ENCODE measurements at regions not wholly inside any gene's neighbourhood (a gene's known extent, or its start where the extent isn't known, plus 50 kb on each side); places are given as distances from the start of the nearest gene placed in this dataset.

DNA sequence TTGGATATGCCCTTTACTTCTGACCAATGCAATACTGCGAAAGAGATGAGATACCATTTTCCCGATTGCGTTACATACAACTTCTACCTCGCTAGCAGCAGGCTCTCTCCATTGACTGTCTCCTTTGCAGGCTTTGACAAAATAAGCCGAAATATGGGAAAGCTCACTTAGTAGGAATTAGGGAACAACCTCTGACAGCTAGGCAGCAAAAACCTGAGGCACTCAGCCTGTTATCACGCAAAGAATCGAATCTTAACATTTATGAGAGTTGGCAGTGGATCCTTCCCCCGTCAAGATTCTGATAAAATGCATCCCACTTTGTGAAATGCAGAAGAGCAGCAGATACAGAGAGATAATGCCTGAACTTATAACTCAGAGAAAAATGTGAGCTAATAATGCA, 1379.5 kb upstream of the PCDH9 start (continued):
- TF ChIP-seq, protein P1, sequence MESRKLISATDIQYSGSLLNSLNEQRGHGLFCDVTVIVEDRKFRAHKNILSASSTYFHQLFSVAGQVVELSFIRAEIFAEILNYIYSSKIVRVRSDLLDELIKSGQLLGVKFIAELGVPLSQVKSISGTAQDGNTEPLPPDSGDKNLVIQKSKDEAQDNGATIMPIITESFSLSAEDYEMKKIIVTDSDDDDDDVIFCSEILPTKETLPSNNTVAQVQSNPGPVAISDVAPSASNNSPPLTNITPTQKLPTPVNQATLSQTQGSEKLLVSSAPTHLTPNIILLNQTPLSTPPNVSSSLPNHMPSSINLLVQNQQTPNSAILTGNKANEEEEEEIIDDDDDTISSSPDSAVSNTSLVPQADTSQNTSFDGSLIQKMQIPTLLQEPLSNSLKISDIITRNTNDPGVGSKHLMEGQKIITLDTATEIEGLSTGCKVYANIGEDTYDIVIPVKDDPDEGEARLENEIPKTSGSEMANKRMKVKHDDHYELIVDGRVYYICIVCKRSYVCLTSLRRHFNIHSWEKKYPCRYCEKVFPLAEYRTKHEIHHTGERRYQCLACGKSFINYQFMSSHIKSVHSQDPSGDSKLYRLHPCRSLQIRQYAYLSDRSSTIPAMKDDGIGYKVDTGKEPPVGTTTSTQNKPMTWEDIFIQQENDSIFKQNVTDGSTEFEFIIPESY (CRISPR knock-in tag; IDR thresholded peaks at IDR 0.05), result no peak
- TF ChIP-seq ZNF696 (CRISPR knock-in tag; conservative IDR thresholded peaks at IDR 0.05), result no peak
- TF ChIP-seq DMBX1 (CRISPR knock-in tag; IDR thresholded peaks at IDR 0.05; ENCODE audit: borderline replicate concordance), result no peak
- no peak for TF ChIP-seq HLTF (IDR thresholded peaks at IDR 0.05)
- TF ChIP-seq ZNF584 (CRISPR knock-in tag; IDR thresholded peaks at IDR 0.05; ENCODE audit: low read depth), result no peak

DNA sequence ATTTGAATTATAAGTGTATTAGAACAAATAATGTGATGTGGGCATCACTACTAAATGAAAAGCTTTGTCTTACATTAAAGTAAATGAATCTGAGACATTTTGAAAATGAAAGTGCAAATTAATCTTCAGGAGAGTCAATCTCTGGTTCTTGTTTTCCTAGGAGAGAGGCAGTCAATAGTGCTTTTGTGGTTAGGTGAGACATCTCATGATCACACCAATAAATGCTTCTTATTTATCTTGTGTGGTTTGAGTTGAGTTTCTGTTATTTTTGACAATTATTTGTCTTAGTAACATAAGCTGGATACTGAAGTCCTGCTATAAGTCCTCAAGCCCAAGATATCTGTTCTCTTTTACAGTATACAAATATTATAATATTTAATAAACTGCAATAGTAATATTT, 1378.0 kb upstream of the PCDH9 start:
- Histone ChIP-seq H3K36me3 (ENCODE audit: control insufficient read depth, insufficient read depth, low read length) (no peaks in the 10 kb centered on the region), H4K20me1 (replicated peaks; ENCODE audit: control insufficient read depth, insufficient read depth, low read length) (no peaks in the 10 kb centered on the region), H3K4me1 (replicated peaks in 1 of 2; ENCODE audit: control insufficient read depth in 2 of 2, insufficient read depth in 2 of 2, low read length in 2 of 2) (no peaks in the 10 kb centered on the region), H3K9me1 (ENCODE audit: control insufficient read depth, insufficient read depth, low read length) (no peaks in the 10 kb centered on the region), H3K79me2 (ENCODE audit: control insufficient read depth, insufficient read depth, low read length) (no peaks in the 10 kb centered on the region), H3K9me3 (replicated peaks; ENCODE audit: control insufficient read depth, insufficient read depth, low read depth, low read length) (no peaks in the 10 kb centered on the region; the same call in 1 of the 2 replicates), H3K4me3 (no peak overlapping the region), H3K9ac (ENCODE audit: insufficient read depth in 1 of 2, low read depth in 2 of 2, low read length in 2 of 2) (no peak overlapping the region), H3K27ac (ENCODE audit: extremely low read depth, low read depth, low read length) (no peak overlapping the region), H2AFZ (ENCODE audit: low read depth, low read length) (no peak overlapping the region), H3K27me3 (ENCODE audit: control insufficient read depth in 2 of 2, insufficient read depth in 2 of 2, low read length in 2 of 2) (no peaks in the 10 kb centered on the region), H3K4me2 (ENCODE audit: insufficient read depth, low read length) (no peak overlapping the region)
- intact Hi-C loops (cut with micrococcal nuclease) (no loop called here), in situ Hi-C loops (cut with MboI) (no loop called here)
- FAIRE-seq, result no peak
- ATAC-seq, result no peak
- no peak for DNase-seq (ENCODE audit: extremely low read depth in 1 of 4, low spot score in 3 of 4)
- BruUV-seq (replicated peaks), result no TSS peak
- TF ChIP-seq, protein P2, sequence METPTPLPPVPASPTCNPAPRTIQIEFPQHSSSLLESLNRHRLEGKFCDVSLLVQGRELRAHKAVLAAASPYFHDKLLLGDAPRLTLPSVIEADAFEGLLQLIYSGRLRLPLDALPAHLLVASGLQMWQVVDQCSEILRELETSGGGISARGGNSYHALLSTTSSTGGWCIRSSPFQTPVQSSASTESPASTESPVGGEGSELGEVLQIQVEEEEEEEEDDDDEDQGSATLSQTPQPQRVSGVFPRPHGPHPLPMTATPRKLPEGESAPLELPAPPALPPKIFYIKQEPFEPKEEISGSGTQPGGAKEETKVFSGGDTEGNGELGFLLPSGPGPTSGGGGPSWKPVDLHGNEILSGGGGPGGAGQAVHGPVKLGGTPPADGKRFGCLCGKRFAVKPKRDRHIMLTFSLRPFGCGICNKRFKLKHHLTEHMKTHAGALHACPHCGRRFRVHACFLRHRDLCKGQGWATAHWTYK (CRISPR knock-in tag; IDR thresholded peaks at IDR 0.05), result no peak
- no peak for TF ChIP-seq BRD4 (IDR thresholded peaks at IDR 0.05)
- no peak for TF ChIP-seq ZKSCAN1 (IDR thresholded peaks at IDR 0.05; ENCODE audit: low read depth, low read length)
- no peak for TF ChIP-seq ZNF75A (CRISPR knock-in tag; IDR thresholded peaks at IDR 0.05)
- TF ChIP-seq, protein P3, sequence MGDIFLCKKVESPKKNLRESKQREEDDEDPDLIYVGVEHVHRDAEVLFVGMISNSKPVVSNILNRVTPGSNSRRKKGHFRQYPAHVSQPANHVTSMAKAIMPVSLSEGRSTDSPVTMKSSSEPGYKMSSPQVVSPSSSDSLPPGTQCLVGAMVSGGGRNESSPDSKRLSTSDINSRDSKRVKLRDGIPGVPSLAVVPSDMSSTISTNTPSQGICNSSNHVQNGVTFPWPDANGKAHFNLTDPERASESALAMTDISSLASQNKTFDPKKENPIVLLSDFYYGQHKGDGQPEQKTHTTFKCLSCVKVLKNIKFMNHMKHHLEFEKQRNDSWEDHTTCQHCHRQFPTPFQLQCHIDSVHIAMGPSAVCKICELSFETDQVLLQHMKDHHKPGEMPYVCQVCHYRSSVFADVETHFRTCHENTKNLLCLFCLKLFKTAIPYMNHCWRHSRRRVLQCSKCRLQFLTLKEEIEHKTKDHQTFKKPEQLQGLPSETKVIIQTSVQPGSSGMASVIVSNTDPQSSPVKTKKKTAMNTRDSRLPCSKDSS (IDR thresholded peaks at IDR 0.05; ENCODE audit: low read depth, partially characterized antibody), result no peak
- TF ChIP-seq MYBL2 (IDR thresholded peaks at IDR 0.05; ENCODE audit: low read depth), result no peak
- no peak for TF ChIP-seq MYBL2 (CRISPR knock-in tag; IDR thresholded peaks at IDR 0.05; ENCODE audit: borderline replicate concordance)
- TF ChIP-seq ZNF444 (CRISPR knock-in tag; IDR thresholded peaks at IDR 0.05), result no peak
- no peak for TF ChIP-seq PCBP1 (IDR thresholded peaks at IDR 0.05; ENCODE audit: low read depth, low read length, poor library complexity, severe bottlenecking)
- TF ChIP-seq, protein P4, sequence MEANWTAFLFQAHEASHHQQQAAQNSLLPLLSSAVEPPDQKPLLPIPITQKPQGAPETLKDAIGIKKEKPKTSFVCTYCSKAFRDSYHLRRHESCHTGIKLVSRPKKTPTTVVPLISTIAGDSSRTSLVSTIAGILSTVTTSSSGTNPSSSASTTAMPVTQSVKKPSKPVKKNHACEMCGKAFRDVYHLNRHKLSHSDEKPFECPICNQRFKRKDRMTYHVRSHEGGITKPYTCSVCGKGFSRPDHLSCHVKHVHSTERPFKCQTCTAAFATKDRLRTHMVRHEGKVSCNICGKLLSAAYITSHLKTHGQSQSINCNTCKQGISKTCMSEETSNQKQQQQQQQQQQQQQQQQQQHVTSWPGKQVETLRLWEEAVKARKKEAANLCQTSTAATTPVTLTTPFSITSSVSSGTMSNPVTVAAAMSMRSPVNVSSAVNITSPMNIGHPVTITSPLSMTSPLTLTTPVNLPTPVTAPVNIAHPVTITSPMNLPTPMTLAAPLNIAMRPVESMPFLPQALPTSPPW (CRISPR knock-in tag; IDR thresholded peaks at IDR 0.05), result no peak
- no peak for TF ChIP-seq TAF9B (IDR thresholded peaks at IDR 0.05; ENCODE audit: partially characterized antibody)
- TF ChIP-seq NCOA6 (IDR thresholded peaks at IDR 0.05), result no peak
- no peak for TF ChIP-seq PHB (CRISPR knock-in tag; IDR thresholded peaks at IDR 0.05)
- CTCF ChIA-PET (ENCODE audit: low intra/inter-chr PET ratio), result no interaction called here
- POLR2A ChIA-PET, result no interaction called here

All from K562 (cell line).